RPMI7951 (cell line): ENCODE measurements at regions not wholly inside any gene's neighbourhood (a gene's known extent, or its start where the extent isn't known, plus 50 kb on each side); places are given as distances from the start of the nearest gene placed in this dataset.
"Not testable (repeated sequence)": the region's sequence is repeated elsewhere in the genome, so short reads cannot be mapped to it uniquely, and the experiment has no call there.

Source experiments
- DNase-seq: peaks from one replicate; pipeline ENCODE4 v3.0.0-alpha.2; 2012; ENCODE audit warnings: low read depth

GRCh38 chr13:76620036-76620435, 266.2 kb downstream of the KCTD12 start:
- DNase-seq: no peak

- no peak for DNase-seq
Observed at GRCh38 chr13:76619631-76620030, 266.6 kb downstream of the KCTD12 start.

DNA sequence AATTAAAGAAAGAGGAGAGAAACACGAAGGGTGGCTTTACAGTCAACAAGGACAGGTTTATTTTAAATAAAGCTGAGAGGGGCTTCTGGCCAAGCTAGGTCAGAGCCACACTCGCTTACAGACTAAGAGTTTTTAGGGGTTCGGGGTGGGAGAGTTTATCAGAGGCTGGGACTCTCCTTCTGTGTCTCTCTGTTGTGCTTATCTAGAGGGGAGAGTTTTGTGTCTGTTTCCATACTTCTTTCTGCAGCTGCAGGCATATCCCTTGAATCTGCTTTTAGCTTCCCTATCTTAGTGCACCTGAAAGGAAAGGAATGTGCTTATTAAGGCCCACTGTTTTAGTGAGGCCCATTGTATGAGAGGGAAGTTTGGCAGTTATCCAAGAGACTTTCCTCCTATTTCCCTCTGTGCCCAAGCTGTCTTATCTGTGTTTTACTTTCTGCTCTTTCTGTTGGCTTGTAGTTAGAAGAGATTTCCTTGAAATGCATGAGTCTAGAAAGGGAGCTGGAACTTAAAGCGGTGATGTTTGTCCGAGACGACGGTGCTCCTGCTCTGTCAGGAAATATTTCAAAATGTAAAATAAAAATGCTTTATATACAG, 275.3 kb downstream of the KCTD12 start:
- no peak for DNase-seq

DNA sequence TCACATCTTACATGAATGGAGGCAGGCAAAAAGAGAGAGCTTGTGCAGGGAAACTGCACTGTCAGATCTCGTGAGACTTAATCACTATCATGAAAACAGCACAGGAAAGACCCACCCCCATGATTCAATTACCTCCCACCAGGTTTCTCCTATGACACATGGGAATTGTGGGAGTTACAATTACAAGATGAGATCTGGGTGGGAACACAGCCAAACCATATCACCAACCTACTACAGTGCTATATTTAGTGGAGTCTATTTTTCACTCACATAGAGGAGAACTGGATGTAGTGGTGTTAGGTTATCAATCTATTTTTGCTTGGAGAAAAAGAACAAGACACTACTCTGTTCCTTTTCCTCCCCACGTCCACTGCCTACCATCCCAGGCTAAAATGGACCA, 276.6 kb downstream of the KCTD12 start:
- no peak for DNase-seq

- DNase-seq: no peak
Observed at GRCh38 chr13:76607866-76608265, 278.3 kb downstream of the KCTD12 start.

- DNase-seq: peak; percentile 8
Observed at GRCh38 chr13:76600081-76600480, 286.1 kb downstream of the KCTD12 start.

- DNase-seq: no peak
Observed at GRCh38 chr13:76597868-76598267, 288.3 kb downstream of the KCTD12 start.

GRCh38 chr13:76596216-76596615, 290.0 kb downstream of the KCTD12 start:
- DNase-seq: no peak

GRCh38 chr13:76594435-76594834, 291.8 kb downstream of the KCTD12 start:
- DNase-seq: no peak

- DNase-seq: no peak
Observed at GRCh38 chr13:76586842-76587241, 299.4 kb downstream of the KCTD12 start.

DNA sequence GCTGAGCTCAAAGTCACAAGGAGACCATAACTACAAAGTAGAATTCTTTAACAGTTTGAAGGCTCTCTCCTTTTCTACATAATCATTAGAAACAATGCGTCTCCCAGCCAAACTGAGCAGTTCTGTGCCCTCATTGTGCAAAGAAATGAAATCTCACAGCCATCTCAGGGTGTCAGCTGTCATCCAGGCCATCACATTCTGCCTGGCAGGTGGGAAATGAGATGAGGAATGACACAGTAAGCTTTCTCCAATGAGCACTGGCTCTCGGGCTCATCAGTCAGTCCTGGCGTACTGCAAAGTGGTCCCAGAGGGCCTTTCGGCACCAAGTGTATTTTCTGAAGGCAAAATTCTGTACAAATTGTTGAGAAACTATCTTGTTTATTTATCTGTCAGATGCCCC, 306.5 kb downstream of the KCTD12 start:
- no peak for DNase-seq

GRCh38 chr13:76575634-76576033, 310.6 kb downstream of the KCTD12 start:
- DNase-seq: not testable (repeated sequence)

DNA sequence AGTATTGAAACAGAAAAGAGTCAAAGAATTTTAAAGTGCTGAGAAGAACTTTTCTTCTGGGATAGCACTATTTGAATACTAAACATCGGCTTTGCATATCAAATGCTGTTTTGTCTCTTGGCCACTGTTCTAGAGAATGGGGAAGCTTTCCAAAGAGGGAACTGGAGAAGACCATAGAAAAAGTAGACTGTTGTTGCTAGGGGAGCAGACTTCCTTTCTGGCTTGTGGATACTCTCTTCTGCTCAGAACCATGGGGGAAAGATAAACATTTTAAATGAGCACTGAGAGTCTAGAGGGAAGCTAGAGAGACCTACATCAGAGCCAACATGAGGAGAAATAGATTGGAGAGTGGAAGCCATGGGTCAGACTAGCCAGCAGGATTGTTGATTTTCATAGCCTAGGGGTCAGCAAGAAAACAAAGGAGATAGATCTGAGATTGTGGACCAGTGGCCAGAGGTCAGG, 315.7 kb downstream of the KCTD12 start:
- no peak for DNase-seq

DNA sequence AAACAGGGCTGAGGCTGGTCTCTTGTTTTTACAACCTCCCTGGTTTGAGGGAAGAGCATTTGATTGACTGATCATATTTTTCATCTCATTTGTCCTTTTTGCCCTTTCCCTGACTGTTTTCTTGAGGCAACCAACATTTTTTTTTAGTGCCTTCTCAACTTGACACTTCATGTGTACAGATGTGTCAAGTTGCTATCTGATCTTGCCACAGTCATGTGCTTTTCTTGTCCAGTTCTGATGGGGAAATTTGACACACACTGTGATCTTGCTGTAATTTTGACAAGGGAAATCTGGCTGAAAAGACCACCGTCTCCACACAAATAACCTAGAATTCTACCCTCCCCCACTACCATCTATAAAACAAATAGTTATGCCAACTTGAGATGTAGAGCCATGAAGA, 329.6 kb downstream of the KCTD12 start:
- DNase-seq: no peak

- DNase-seq: no peak
Observed at GRCh38 chr13:76552807-76553206, 333.4 kb downstream of the KCTD12 start.

GRCh38 chr13:76552041-76552772, 334.0 kb downstream of the KCTD12 start:
- no peak for DNase-seq

- DNase-seq: no peak
Observed at GRCh38 chr13:76542176-76542575, 344.0 kb downstream of the KCTD12 start.

- DNase-seq: no peak
Observed at GRCh38 chr13:76538004-76538403, 348.2 kb downstream of the KCTD12 start.

- DNase-seq: no peak
Observed at GRCh38 chr13:76533251-76533650, 353.0 kb downstream of the KCTD12 start.

- DNase-seq: no peak
Observed at GRCh38 chr13:76527041-76527440, 359.2 kb downstream of the KCTD12 start.

- DNase-seq: no peak
Observed at GRCh38 chr13:76523740-76524340, 362.4 kb downstream of the KCTD12 start.

- DNase-seq: no peak
Observed at GRCh38 chr13:76522083-76522755, 364.0 kb downstream of the KCTD12 start.

GRCh38 chr13:76519685-76520084, 366.5 kb downstream of the KCTD12 start:
- no peak for DNase-seq
